ENCODE measurements at regions not wholly inside any gene's neighbourhood (a gene's known extent, or its start where the extent isn't known, plus 50 kb on each side); places are given as distances from the start of the nearest gene placed in this dataset.
"Not testable (repeated sequence)": the region's sequence is repeated elsewhere in the genome, so short reads cannot be mapped to it uniquely, and the experiment has no call there.

GRCh38 chr12:131624756-131625501, 86.0 kb upstream of the SFSWAP start:
- not testable (repeated sequence) for DNase-seq

DNA sequence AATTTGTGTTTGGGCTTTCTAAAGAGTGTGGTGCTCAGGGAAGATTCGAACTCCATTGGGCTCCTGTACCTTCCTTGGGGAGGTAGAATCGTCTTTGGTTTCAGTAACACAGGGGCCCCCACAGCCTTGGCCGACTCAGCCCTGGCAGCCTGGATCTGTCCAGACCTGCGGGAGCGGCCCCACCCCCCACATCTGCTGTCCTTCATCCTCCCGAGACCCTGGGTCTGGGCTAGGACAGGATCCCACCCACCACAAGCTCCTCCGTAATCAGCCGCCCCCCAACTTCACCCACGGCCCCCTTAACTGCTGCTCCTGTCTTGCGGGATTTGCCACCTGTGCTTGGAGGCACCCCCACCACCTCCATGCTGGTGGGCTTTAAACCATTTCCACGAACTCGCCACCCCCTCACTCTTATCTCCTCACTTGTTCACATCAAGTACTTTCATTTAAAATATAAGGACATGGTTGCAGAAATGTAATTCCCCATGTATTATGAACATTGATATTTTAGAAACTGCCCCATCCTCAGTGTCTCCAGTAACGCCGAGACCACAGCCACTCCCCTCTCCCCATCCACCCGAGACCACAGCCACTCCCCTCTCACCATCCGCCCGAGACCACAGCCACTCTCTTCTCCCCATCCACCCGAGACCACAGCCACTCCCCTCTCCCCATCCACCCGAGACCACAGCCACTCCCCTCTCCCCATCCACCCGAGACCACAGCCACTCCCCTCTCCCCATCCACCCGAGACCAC, 84.7 kb upstream of the SFSWAP start:
- not testable (repeated sequence) for DNase-seq

DNA sequence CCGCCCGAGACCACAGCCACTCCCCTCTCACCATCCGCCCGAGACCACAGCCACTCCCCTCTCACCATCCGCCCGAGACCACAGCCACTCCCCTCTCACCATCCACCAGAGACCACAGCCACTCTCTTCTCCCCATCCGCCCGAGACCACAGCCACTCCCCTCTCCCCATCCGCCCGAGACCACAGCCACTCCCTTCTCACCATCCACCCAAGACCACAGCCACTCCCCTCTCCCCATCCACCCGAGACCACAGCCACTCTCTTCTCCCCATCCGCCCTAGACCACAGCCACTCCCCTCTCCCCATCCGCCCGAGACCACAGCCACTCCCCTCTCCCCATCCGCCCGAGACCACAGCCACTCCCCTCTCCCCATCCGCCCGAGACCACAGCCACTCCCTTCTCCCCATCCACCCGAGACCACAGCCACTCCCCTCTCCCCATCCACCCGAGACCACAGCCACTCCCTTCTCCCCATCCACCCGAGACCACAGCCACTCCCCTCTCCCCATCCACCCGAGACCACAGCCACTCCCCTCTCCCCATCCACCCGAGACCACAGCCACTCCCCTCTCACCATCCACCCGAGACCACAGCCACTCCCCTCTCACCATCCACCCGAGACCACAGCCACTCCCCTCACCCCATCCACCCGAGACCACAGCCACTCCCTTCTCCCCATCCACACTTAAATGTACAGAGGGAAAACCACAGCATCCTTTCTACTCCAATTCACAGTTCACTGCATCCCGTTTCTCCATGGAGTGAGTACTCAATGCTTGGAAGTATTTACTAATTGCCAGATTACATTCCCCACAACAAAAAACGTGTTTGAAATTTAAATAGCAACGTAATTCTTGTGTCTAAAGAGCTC, 83.5 kb upstream of the SFSWAP start:
- not testable (repeated sequence) for DNase-seq

- DNase-seq = no peak
Measured at GRCh38 chr12:131628023-131628740, 82.7 kb upstream of the SFSWAP start.

- no peak for DNase-seq
Measured at GRCh38 chr12:131628766-131629448, 82.0 kb upstream of the SFSWAP start.

DNA sequence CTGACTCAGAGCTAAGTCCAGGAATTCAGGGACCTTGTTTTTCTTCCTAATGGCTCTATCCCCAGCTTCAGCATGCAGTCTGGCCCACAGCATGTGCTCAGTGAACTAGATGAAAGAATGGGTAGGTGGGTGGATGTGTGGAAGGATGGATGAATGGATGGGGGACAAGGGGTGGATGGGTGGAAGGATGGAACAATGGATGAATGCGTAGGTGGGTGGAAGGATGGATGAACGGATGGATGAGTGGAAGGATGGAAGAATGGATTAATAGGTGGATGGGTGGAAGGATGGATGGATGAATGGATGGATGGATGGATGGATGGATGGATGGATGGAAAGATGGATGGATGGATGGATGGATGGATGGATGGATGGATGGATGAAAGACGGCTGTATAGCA, 79.7 kb upstream of the SFSWAP start:
- no peak for DNase-seq

GRCh38 chr12:131631889-131632651, 78.8 kb upstream of the SFSWAP start:
- DNase-seq = not testable (repeated sequence)

DNA sequence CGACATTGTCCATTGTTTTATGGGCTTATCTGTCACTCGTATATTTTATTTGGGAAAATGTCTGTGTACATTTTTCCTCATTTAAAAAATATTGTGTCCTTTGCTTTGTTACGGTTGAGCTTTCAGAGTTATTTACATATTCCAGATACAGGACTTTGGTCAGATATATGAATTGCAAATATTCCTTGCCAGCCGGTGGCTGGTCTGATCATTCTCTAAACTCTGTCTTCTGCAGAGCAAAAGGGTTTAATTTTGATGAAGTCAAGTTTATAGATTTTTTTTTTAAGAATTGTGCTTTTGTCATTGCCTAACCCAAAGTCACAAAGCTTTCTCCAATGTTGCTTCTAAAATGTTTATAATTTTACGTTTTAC, 78.3 kb upstream of the SFSWAP start:
- DNase-seq = not testable (repeated sequence)

DNA sequence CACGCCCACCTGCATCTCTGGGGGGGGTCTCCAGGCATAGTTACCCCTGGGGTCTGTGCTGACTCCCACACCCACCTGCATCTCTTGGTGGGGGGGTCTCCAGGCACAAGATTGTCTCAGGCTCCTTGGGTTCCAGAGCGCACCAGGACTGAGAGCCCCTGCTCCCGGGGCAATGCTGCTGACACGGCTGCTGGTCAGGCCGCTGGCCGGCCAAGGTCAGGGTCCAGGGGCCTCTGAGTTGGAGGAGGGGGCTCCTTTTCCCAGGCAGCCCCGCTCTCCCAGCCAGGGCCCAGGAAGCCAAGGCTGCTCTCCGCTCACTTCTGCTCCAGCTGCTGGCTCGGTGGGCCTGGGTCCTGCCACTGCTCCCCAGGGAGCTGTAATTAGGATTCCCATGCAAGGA, 77.3 kb upstream of the SFSWAP start:
- DNase-seq = not testable (repeated sequence)

- DNase-seq = no peak
Measured at GRCh38 chr12:131634037-131634436, 76.9 kb upstream of the SFSWAP start.

DNA sequence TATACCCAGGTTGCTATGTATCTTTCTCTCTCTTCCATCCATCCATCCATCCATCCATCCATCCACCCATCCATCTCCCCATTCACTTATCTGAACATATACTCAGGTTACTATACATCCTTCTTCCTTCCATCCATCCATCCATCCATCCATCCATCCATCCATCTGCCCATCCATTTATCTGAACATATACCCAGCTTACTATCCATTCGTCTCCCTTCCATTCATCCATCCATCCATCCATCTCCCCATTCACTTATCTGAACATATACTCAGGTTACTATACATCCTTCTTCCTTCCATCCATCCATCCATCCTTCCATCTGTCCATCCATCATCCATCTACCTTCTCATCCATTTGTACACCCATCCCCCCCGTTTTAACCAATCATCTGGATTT, 75.9 kb upstream of the SFSWAP start:
- not testable (repeated sequence) for DNase-seq

DNA sequence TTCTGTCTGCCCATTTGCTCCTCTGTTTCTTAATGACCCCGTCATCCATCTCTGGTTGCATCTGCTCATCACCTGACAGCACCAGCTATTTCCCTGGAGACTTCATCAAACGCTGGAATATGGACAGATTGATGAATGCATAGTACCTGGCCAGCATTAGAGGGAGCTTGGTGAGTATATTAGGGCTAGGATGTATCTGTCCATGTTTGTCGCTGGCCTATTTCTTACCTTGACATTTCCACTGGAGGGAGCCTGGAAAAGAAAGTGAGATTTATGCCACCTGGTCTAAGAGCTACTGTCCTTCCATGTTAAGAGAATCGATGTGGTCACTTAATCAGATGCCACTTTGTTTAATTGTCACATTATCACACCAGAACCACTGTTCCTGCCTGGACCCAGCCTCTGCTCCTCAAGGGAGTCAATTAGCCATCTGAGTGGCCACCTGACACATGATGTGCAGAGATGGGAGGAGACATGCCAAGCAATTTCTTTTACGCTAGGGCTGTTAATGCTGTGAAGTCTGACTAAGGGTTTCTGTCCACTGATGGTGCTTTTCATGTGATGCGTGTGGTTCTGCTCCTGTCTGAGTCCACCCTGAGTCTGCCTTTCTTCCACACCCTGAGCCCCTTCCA, 75.3 kb upstream of the SFSWAP start:
- DNase-seq = no peak

GRCh38 chr12:131636266-131636665, 74.6 kb upstream of the SFSWAP start:
- no peak for DNase-seq

- no peak for DNase-seq
Measured at GRCh38 chr12:131636940-131637750, 73.7 kb upstream of the SFSWAP start.

- DNase-seq = no peak
Measured at GRCh38 chr12:131637986-131638385, 72.9 kb upstream of the SFSWAP start.

DNA sequence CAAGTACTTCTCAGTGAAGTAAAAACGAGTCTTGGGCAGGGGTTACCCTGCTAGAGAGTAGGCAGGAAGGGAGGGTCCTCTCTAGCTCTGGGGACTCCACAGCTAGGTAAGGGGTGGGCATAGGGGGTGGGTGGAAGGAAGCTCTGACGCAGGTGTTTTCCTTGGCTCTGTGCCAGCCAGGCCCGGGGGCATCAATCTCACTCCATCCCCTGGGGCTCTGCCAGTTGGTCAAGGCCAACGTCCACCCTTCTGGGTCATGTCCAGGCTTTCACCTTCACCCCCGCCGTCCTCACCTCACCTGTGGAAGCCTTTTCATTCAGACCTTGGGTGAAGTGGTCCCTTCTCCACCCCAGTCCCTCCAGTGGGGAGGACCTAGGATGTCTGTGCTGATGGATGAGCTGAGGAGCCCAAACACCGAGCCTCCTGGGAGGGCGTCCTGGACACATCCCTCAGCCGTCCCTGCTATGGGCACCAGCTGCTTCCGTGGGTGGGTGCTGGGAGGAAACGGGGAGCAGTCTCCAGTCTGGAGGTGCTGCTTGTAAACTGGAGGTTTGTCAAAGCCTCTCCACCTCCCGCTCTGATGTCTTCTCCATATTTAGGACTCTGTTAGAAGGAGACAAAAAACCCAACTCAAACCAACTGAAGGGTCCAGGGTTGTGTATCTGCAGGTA, 71.5 kb upstream of the SFSWAP start:
- DNase-seq = no peak

DNA sequence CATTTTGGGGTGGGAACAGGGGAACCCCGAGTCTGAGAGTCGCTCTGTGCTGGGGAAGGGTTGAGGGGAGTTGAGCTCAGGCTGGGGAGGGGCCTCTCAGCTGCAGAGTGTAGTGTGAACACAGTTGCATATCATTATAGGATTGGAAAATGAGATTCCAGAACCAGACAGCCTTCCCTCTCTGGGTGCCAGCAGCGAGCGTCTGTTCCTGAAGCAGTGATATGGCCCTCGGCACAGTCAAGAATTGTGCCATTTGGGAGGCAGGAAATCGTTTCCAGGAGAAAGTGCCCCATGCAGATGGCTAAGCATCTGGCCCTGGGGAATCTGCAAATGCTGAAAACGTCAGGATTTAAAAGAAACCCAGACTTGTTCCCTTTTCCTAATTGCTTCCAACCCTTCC, 70.4 kb upstream of the SFSWAP start:
- DNase-seq = no peak

GRCh38 chr12:131641315-131641714, 69.6 kb upstream of the SFSWAP start:
- DNase-seq = no peak

DNA sequence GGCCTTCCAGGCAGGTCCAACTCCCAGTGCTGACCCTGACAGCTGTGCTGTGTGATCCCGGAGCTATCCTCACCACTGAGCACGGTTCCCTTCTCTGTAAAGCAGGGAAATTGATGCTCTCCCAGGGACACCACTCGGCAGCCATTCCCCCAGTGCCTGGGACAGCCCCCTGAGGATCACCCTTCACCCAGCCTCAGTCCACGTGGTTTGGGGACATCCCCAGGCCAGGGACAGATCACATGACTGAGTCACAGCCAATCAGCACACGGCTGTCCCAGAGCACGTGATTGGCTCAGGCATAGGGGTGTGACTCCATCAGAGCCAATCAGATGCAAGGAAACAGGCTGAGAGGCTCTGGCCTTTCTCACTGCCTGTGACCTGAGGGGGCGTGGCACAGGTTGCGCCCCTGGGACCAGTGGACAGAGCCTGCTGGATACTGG, 68.8 kb upstream of the SFSWAP start:
- DNase-seq = no peak

Data from left hindlimb (tissue), 1 donor.